Esophagus squamous epithelium (tissue), 5 donors: ENCODE measurements at regions not wholly inside any gene's neighbourhood (a gene's known extent, or its start where the extent isn't known, plus 50 kb on each side); places are given as distances from the start of the nearest gene placed in this dataset.
A peak's percentile ranks its signal among the peaks of the same experiment; 100 is the strongest.

Experiments used
- DNase-seq: peaks from one replicate; lab custom pipeline; 2025; lab: John Stamatoyannopoulos, UW
- H3K27ac ChIP-seq, 4 donors: fragments of 200-600 bp; sonication (generic); one replicate each; pipeline ENCODE4 v1.5.1; 2016 to 2019; ENCODE audit warnings: mild to moderate bottlenecking in 1 of 4
- H3K27me3 ChIP-seq, 4 donors: fragments of 200-600 bp; sonication (generic); 1 replicate in 3 of 4; 2 replicates in 1 of 4; pipeline versions ENCODE4 v1.5.1 to v1.6.0; 2017 to 2021; ENCODE audit warnings: antibody characterized with exemption in 1 of 4
- H3K36me3 ChIP-seq, 3 donors: fragments of 200-600 bp; sonication (generic); one replicate each; pipeline ENCODE4 v1.5.1; 2016 to 2019
- H3K4me1 ChIP-seq, 3 donors: fragments of 200-600 bp; sonication (generic); one replicate each; pipeline ENCODE4 v1.5.1; 2017 to 2019
- H3K4me3 ChIP-seq, 4 donors: fragments of 200-600 bp; sonication (generic); 1 replicate in 3 of 4; 2 replicates in 1 of 4; pipeline ENCODE4 v1.5.1; 2016 to 2019; ENCODE audit warnings: mild to moderate bottlenecking in 2 of 4, moderate library complexity in 1 of 4
- H3K9me3 ChIP-seq, 3 donors: fragments of 200-600 bp; sonication (generic); one replicate each; pipeline ENCODE4 v1.5.1; 2016 to 2019
- POLR2A ChIP-seq, 4 donors: fragments of 450-650 bp; IDR thresholded peaks; one replicate each; pipeline ENCODE4 v1.6.1; 2017; ENCODE audit warnings: antibody characterized with exemption in 4 of 4, mild to moderate bottlenecking in 4 of 4, moderate library complexity in 3 of 4
- WGBS, 2 donors: methylation state at CpG; one replicate each; pipeline ENCODE4 v1.1.5; 2018; 5-methylcytosine and 5-hydroxymethylcytosine counted together
- intact Hi-C: fragments of 100-400 bp; cut with DNase I; formaldehyde crosslinking; loops from one replicate; pipeline ENCODE4 v1.15.0; 2022
- TF ChIP-seq, protein P1 (sequence below), 6 experiments: fragments of 450-650 bp in 4 of 6; fragments of 200-600 bp in 2 of 6; sonication (generic) in 2 of 6; IDR thresholded peaks; one replicate each; pipeline ENCODE4 v1.5.1; 2016 to 2019; ENCODE audit warnings: antibody characterized with exemption in 6 of 6, mild to moderate bottlenecking in 4 of 6, moderate library complexity in 4 of 6
- donor health status: DM: yes; HTN: yes; CAD: no.

DNA sequence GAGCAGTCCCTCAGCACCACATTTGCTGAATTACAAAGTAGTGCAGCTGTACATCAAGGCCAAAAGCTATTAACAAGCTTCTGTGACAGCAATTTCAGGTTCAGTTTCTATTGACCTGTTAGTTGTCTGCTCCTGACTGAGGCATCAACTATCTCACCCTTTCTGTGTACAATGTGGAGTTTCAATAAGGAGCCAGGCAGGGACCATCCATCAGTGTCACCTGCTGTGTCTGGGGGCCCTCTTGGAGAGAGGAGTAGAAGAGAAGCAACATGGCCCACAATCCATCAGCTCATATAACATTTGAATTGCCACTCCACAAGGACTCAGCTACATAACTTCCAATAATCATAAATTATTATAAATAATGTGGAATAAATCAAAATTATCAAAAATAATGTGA is 72.3 kb upstream of the CCDC196 start:
- TF ChIP-seq POLR2A (IDR thresholded peaks at IDR 0.05), result no peak
- TF ChIP-seq, protein P1, sequence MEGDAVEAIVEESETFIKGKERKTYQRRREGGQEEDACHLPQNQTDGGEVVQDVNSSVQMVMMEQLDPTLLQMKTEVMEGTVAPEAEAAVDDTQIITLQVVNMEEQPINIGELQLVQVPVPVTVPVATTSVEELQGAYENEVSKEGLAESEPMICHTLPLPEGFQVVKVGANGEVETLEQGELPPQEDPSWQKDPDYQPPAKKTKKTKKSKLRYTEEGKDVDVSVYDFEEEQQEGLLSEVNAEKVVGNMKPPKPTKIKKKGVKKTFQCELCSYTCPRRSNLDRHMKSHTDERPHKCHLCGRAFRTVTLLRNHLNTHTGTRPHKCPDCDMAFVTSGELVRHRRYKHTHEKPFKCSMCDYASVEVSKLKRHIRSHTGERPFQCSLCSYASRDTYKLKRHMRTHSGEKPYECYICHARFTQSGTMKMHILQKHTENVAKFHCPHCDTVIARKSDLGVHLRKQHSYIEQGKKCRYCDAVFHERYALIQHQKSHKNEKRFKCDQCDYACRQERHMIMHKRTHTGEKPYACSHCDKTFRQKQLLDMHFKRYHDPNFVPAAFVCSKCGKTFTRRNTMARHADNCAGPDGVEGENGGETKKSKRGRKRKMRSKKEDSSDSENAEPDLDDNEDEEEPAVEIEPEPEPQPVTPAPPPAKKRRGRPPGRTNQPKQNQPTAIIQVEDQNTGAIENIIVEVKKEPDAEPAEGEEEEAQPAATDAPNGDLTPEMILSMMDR (IDR thresholded peaks at IDR 0.05), result no peak
- intact Hi-C loops, result no loop called here
- no peak overlapping the region for H3K4me3 ChIP-seq

DNA sequence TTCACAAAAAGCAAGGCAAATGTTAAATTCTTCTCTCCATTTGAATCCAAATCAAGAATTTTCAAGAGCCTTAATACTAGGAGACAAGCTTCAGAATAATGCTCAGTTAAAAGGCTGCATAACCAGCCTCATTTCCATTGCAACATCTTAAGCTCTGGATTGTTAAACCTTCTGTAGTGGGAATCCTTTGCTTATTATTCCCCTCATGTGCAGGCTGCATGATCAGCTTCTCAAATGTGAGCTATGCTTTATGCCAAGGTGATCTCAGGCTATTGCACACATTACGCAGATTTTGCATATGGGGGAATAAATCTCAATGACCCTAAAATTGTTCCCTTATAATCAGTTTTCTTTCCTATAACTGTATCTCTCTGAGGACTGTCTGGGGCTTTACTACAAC is 71.7 kb upstream of the CCDC196 start:
- no peaks in the 10 kb centered on the region for H3K9me3 ChIP-seq
- TF ChIP-seq, protein P1 (IDR thresholded peaks at IDR 0.05), result no peak
- no peak for TF ChIP-seq POLR2A (IDR thresholded peaks at IDR 0.05)
- WGBS, 2 donors, result 93 to 100% methylated on average over 1 of the region's 1 CpG

More for the DNA sequence above, 72.3 kb upstream of the CCDC196 start:
- no peaks in the 10 kb centered on the region for H3K9me3 ChIP-seq
- no peaks in the 10 kb centered on the region for H3K4me1 ChIP-seq
- no peaks in the 10 kb centered on the region for H3K27me3 ChIP-seq
- H3K36me3 ChIP-seq, result no peaks in the 10 kb centered on the region
- no peak overlapping the region for H3K27ac ChIP-seq
- DNase-seq, result no peak

DNA sequence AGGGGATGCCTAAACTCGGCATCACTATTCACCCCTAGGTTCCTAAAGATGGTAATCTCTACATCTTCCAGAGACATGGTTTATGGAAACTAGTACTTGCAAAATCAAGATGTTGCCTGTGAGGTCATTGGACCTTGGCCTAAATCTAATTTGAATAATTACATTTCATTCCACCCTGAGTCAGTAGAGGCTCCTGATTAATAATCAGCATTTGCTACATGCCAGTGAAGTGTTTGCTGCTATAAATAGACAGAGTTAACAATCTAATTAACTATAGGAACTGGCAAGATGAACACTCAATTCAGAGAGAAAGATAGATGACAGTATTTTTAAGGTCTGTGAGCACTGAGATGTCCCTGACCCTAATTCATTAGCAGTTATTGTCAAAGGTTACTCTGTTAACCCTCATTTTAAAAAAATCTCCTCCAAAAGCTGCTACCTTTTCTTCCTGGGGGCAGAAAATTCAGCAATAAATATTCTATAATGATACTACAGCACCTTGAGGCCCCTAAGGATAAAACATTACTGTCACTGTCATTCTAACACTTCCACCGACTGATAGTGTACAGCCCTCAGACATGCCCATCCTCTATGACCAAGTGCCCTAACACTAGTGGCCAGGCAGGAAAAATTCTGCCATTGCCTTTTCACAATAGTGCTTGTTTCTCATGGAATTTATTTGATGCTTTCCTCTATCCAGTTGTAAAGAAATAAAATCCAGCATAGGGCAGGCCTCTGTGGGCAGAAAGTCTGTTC is 65.7 kb upstream of the CCDC196 start:
- H3K27me3 ChIP-seq, result no peaks in the 10 kb centered on the region
- DNase-seq, result no peak
- peaks cover 0 to 4% (median 0%) of the 10 kb centered on the region in 3 donors for H3K4me1 ChIP-seq
- no peaks in the 10 kb centered on the region for H3K9me3 ChIP-seq
- intact Hi-C loops, result no loop called here
- H3K4me3 ChIP-seq, result no peak overlapping the region
- TF ChIP-seq POLR2A (IDR thresholded peaks at IDR 0.05), result no peak
- TF ChIP-seq, protein P1 (IDR thresholded peaks at IDR 0.05), result no peak
- no peaks in the 10 kb centered on the region for H3K36me3 ChIP-seq
- 86 to 92% methylated on average over 2 of the region's 2 CpGs for WGBS, 2 donors
- no peak overlapping the region for H3K27ac ChIP-seq

More for the DNA sequence above, 71.7 kb upstream of the CCDC196 start:
- DNase-seq, result no peak
- H3K36me3 ChIP-seq, result no peaks in the 10 kb centered on the region
- H3K27me3 ChIP-seq, result no peaks in the 10 kb centered on the region
- H3K4me1 ChIP-seq, result no peaks in the 10 kb centered on the region
- no peak overlapping the region for H3K27ac ChIP-seq
- intact Hi-C loops, result no loop called here
- H3K4me3 ChIP-seq, result no peak overlapping the region

DNA sequence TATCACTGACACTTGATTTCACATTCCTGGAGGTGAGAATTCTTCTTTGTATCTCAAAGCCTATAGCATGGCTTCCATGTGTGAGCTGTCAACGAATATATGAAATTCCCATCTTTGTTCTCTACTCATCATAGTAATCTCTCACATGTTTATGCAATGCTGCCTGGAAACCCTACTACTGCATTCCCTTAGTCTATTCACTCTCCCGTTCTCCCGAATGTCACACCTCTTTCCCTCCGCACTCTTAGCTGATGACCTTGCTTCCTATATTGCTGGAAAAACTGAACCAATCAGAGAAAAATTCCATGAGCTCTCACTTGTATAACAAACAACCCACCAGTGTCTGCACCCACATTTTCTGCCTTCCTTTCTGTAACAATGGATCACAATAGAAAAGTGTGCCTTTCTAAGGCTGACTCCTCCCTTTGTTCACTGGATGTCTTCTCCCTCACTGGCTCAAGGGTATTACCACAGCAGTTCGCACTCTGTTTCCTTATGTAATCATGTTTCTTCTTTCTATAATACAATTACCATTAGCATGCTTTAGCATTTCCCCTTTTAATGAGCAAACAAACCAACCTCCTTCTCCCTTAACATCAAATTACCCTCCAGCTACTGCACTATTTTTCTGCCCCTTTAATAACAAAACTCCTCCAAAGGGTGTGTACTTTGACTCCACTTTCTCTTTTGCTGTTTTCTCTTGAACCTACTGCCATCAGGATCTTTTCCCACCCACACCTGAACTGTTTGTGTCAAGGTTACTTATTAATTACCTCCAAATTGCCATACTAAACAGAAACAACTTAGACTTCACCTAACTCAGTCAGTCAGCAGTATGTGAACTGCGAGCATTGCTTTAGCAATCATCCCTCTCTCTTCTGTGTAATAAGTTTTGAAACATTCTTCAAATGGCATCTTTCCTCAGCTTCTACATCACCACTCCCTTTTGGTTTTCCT is 63.9 kb upstream of the CCDC196 start:
- no peak overlapping the region for H3K4me3 ChIP-seq
- intact Hi-C loops, result no loop called here
- peaks cover 0 to 10% (median 0%) of the 10 kb centered on the region in 3 donors for H3K4me1 ChIP-seq
- no peaks in the 10 kb centered on the region for H3K27me3 ChIP-seq
- DNase-seq, result no peak
- no peaks in the 10 kb centered on the region for H3K9me3 ChIP-seq
- H3K27ac ChIP-seq, result no peak overlapping the region
- WGBS, 2 donors, result 73 to 81% methylated on average over 6 of the region's 6 CpGs
- TF ChIP-seq POLR2A (IDR thresholded peaks at IDR 0.05), result no peak
- TF ChIP-seq, protein P1 (IDR thresholded peaks at IDR 0.05), result no peak
- no peaks in the 10 kb centered on the region for H3K36me3 ChIP-seq

DNA sequence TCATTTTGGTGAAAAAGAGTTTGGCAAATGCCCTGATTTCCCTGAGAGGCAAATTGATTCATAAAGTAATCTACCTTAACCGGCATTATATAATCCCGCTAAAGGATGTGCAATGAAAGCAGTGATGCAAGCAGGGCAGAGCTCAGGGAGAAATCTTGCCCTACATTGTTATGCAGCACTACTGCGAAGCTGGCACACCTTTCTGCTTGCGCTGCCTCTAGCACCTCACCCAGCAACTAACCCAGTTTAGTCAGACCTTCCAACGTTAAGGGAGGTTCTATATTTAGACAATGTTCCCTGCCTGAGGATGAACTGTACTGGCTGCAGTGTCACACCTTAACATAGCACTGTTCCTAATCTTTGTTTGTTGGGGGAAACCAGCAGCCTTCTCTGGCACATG is 60.8 kb upstream of the CCDC196 start:
- Histone ChIP-seq H3K27me3 (no peaks in the 10 kb centered on the region), H3K27ac (peak overlapping the region in 3 of 4 donors; percentile 29 to 73 (median 36)), H3K36me3 (no peaks in the 10 kb centered on the region), H3K9me3 (no peaks in the 10 kb centered on the region), H3K4me1 (peaks cover 0 to 10% (median 0%) of the 10 kb centered on the region in 3 donors), H3K4me3 (no peak overlapping the region)
- intact Hi-C loops, result no loop called here
- DNase-seq, result no peak
- WGBS, 2 donors, result 33 to 67% methylated on average over 5 of the region's 5 CpGs
- no peak for TF ChIP-seq POLR2A (IDR thresholded peaks at IDR 0.05)
- TF ChIP-seq, protein P1 (IDR thresholded peaks at IDR 0.05), result no peak
